Neural crest cell (in vitro differentiated cells): ENCODE measurements at regions not wholly inside any gene's neighbourhood (a gene's known extent, or its start where the extent isn't known, plus 50 kb on each side); places are given as distances from the start of the nearest gene placed in this dataset.
"Not testable (repeated sequence)": the region's sequence is repeated elsewhere in the genome, so short reads cannot be mapped to it uniquely, and the experiment has no call there.

Experiments used
- DNase-seq: peaks from one replicate; pipeline ENCODE4 v3.0.0; 2021; ENCODE audit warnings: low read depth, mixed read lengths, low spot score
- H3K27ac Mint-ChIP-seq: one replicate; pipeline ENCODE4 v1.8.0; 2021; ENCODE audit warnings: mild to moderate bottlenecking, mixed read lengths; ENCODE audit not compliant: unreplicated experiment
- H3K27me3 Mint-ChIP-seq: 2 replicates; pipeline ENCODE4 v1.8.0; 2021; ENCODE audit warnings: low read depth, mild to moderate bottlenecking, mixed read lengths
- H3K36me3 Mint-ChIP-seq: 2 replicates; pipeline ENCODE4 v1.8.0; 2021; ENCODE audit warnings: low read depth, mild to moderate bottlenecking, mixed read lengths
- H3K4me1 Mint-ChIP-seq: 2 replicates; pipeline ENCODE4 v1.8.0; 2021; ENCODE audit warnings: mixed read lengths
- H3K4me3 Mint-ChIP-seq: one replicate; pipeline ENCODE4 v1.8.0; 2021; ENCODE audit warnings: mild to moderate bottlenecking, mixed read lengths
- H3K9me3 Mint-ChIP-seq: 2 replicates; pipeline ENCODE4 v1.8.0; 2021; ENCODE audit warnings: mixed read lengths
- CTCF ChIP-seq: fragments of 200-600 bp; sonication (generic); conservative IDR thresholded peaks from 2 replicates; pipeline ENCODE4 v1.5.0; 2021; ENCODE audit warnings: antibody characterized with exemption, mild to moderate bottlenecking

- Mint-ChIP-seq H3K4me1 (peaks cover 15% of the 10 kb centered on the region), H3K36me3 (peaks cover 4% of the 10 kb centered on the region), H3K27me3 (no peaks in the 10 kb centered on the region), H3K9me3 (peaks cover 6% of the 10 kb centered on the region), H3K4me3 (no peak overlapping the region), H3K27ac (no peak overlapping the region)
- no peak for DNase-seq
- no peak for TF ChIP-seq CTCF
Measured at GRCh38 chr6:1477432-1478090, 88.2 kb downstream of the FOXF2 start.

DNA sequence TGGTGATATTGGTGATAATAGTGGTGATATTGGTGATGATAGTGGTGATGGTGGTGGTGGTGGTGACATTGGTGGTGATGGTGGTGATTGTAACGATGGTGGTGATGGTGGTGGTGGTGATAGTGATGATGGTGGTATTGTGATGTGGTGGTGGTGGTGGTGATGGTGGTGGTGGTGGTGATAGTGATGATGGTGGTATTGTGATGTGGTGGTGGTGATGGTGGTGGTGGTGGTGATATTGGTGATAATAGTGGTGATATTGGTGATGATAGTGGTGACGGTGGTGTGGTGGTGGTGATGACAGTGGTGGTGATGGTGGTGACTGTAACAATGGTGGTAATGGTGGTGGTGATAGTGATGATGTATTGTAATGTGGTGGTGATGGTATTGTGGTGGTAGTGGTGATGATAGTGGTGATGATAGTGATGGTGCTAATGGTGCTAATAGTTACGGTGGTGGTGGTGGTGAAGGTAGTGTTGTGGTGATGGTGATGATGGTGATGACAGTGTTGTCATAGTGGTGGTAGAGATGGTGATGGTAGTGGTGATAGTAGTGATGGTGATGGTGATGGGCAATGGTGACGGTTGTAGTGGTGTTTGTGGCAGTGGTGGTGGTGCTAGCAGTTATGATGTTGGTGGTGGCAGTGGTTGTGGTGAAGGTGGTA is 88.9 kb downstream of the FOXF2 start:
- H3K4me1 Mint-ChIP-seq, H3K27me3 Mint-ChIP-seq, H3K4me3 Mint-ChIP-seq, DNase-seq, H3K36me3 Mint-ChIP-seq, H3K9me3 Mint-ChIP-seq: not testable (repeated sequence)
- peak overlapping the region; percentile 58 for H3K27ac Mint-ChIP-seq

DNA sequence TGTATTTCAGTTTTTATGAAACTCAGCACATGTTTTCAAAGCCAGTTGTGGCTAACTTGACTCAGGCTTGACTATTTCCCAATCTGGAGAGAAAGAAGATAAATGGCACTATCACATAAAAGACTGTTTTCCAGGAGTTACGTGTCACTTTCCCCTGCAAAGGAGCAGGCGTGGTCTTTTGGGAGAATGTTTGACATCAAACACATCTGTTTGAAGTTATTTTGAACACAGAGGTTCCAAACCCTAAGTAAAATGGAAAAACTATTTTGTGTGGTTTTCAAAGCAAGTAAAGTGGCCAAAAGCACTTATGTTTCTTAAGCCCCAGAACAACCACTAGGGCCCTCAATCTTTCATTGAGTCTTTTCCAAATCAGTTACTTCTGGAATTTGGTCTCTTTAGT is 89.7 kb downstream of the FOXF2 start:
- TF ChIP-seq CTCF = no peak
- peaks cover 4% of the 10 kb centered on the region for H3K36me3 Mint-ChIP-seq
- H3K27ac Mint-ChIP-seq = no peak overlapping the region
- H3K27me3 Mint-ChIP-seq = no peaks in the 10 kb centered on the region
- peaks cover 7% of the 10 kb centered on the region for H3K4me1 Mint-ChIP-seq
- peaks cover 6% of the 10 kb centered on the region for H3K9me3 Mint-ChIP-seq
- no peak overlapping the region for H3K4me3 Mint-ChIP-seq
- no peak for DNase-seq

DNA sequence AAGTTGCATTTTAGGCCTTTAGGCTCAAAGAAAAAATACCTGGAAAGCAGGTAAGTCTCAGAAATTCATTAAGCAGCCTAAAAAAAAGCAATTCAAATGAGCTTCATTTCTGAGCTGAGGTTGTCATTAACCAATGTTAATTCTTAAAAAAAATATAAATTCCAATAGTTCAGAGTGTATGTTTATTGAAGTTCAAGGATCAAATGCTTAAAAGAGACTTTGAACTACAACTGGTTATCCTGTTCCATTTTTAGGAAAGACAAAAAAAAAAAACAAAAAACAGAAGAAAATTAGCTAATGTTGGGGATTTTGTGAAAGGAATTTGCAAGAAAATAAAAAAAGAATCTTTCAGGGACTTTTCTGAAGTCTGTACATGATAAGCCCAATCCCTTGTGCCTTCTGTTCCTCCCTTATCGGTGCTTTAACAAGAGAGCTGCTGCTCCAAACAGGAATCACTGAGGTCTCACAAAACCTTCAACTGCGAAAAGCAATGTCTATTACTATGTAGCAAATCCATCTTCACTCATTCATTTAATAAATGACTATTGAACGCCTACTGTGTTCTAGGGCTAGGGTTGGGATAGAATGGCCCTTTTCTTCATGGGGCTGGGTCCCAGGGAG is 90.3 kb downstream of the FOXF2 start:
- TF ChIP-seq CTCF = no peak
- Mint-ChIP-seq H3K4me1 (peaks cover 7% of the 10 kb centered on the region), H3K36me3 (peaks cover 4% of the 10 kb centered on the region), H3K27ac (no peak overlapping the region), H3K4me3 (no peak overlapping the region), H3K27me3 (no peaks in the 10 kb centered on the region), H3K9me3 (peaks cover 6% of the 10 kb centered on the region)
- DNase-seq = no peak

DNA sequence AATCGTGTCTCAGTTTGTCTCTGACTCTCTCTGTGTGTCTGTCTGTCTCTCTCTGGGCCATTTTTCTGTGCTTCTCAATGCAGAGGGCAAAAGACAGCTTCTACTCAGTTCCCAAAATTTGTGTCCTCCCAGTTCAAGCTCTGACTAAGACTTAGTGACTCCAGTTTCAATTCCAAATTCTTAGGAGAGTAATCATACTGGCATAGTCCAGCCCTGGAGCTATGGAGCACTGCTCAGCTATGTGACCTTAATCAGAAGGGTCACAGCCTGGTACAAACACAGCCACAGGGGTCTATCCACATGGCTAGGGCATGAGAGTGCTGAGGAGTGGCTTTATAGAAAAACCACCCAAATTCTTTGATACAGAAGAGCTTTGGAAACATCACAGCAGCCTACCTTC is 91.9 kb downstream of the FOXF2 start:
- Mint-ChIP-seq H3K9me3 (peaks cover 6% of the 10 kb centered on the region), H3K27ac (no peak overlapping the region), H3K4me3 (no peak overlapping the region), H3K27me3 (no peaks in the 10 kb centered on the region), H3K36me3 (peaks cover 4% of the 10 kb centered on the region), H3K4me1 (peaks cover 7% of the 10 kb centered on the region)
- TF ChIP-seq CTCF = no peak
- no peak for DNase-seq
